ENCODE measurements at regions not wholly inside any gene's neighbourhood (a gene's known extent, or its start where the extent isn't known, plus 50 kb on each side); places are given as distances from the start of the nearest gene placed in this dataset.
"Not testable (repeated sequence)": the region's sequence is repeated elsewhere in the genome, so short reads cannot be mapped to it uniquely, and the experiment has no call there.

DNA sequence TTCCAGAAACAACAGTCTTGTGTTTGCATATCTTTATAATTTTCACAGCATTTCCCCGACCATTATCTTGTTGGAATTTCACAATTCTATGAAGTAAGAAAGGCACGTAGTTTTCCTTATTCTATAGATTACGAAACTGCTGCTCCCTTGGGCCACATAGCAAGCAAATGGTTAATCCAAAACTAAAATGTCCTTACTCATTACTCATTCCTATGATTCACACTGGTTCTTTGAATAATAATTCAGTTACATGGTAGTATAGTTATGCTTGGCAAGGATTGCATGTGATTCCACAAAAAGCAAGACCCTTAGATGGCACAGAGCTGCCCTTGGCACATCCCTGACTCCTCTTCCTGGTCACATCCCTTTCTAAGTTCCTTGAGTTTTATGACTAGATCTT lies 51.2 kb downstream of the OR13H1 start:
- DNase-seq = no peak

- DNase-seq = no peak
Observed at GRCh38 chrX:131607792-131608369, 64.0 kb downstream of the OR13H1 start.

GRCh38 chrX:131609480-131609879 lies 65.6 kb downstream of the OR13H1 start:
- no peak for DNase-seq

GRCh38 chrX:131613260-131613659 lies 69.4 kb downstream of the OR13H1 start:
- DNase-seq = no peak

DNA sequence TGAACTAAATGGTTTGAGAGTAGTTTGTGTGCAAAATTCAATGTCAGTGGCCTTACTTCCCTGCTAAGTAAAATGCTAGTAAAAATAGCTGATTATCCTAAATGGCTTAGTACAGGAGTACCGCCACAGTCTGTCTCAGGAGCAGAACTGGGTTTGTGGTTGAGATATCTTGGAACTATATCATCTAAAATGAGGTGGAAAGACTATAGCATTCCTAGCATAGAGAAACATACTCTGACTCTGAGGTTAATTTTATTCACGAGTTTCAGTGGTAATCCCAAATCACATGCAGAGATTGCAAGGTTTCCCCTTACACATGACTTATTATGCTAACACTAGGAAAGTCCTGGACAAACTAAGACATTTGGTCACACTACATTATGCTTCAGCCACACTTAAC lies 70.4 kb downstream of the OR13H1 start:
- DNase-seq = no peak

GRCh38 chrX:131617182-131617581 lies 73.3 kb downstream of the OR13H1 start:
- no peak for DNase-seq

DNA sequence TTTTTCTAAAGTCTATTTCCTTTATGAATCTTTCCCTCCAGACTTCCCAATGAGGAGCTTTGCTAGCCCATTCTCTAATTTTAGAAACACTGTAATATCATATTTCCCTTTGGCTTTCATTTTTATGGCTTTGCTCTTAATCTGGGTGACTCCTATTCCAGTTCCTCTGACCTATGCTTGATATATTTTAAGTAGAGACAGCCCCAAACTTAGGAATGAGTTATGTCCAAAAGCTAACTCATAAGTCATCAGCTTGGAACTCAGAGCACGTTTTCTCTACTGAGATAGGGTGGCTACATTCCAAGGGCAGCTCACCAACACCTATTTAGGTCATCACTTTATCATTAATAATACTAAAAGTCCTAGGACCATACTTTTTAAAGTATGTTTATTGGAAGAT lies 77.8 kb downstream of the OR13H1 start:
- no peak for DNase-seq

DNA sequence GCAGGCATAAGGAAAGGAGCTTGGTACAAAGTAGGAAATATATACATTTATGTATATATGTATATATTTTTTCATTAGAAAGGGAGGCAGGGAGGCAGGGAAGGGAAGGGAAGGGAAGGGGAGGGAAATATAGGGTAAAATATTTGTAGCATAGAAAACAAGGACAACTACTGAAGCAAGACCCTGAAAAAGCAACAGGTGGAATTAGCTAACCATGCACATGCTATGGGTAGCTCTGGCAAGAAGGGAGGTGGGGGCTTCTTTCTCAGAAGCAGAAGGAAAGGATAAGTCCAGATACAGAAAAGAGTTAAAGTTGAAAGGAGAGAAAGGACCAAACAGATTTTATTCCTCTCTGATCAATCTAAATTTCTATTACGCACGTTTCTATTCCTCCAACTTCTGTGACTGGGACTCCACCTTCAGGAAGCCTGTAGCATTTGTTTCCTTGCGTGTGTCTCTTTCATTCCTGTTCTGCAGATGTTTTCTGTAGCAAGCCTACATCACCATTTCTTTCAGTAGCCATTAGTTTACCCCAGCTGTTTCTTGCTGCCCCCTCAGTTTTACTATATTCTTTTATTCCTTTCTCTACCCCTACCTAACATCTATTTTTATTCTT lies 82.9 kb downstream of the OR13H1 start:
- no peak for DNase-seq

DNA sequence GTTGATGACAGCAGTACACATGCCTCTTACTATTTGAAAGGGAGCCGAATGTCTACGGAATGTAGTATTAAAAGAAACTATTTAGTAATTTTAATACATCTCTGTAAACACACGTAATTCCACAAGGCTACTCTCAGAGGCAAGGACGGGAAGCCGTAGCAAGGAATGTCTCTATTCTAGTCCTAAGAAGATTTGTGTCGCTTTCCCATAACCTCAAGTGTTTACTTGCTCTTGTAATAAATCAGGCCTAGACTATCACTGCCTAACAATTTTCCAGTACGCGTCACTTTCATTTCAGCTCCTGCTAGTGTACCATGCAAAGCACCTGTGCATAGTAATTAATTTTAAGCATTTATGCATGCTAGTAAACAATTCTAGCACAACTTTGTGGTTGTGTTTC lies 86.7 kb downstream of the OR13H1 start:
- DNase-seq = no peak

GRCh38 chrX:131633285-131633917 lies 89.5 kb downstream of the OR13H1 start:
- DNase-seq = peak; percentile 0

GRCh38 chrX:131634900-131635299 lies 91.0 kb downstream of the OR13H1 start:
- DNase-seq = no peak

DNA sequence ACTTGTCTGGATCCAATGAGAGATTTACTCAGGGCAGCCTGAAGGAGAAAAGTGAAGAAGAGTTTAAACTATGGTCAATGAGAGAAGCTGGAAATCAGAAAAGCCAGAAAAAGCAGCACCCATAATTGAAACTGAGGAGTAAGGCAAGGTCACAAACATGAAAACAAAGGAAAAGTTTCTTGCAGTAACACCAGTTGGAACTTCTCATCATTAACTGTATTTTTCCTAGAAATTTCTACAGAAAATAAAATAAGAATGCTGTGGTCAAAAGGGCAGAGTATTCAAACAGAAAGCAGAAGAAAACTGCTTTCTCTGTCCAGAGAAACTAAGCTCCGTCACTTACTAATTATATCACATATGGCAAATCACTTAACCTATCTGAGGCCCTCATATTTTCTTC lies 102.2 kb downstream of the OR13H1 start:
- DNase-seq = no peak

DNA sequence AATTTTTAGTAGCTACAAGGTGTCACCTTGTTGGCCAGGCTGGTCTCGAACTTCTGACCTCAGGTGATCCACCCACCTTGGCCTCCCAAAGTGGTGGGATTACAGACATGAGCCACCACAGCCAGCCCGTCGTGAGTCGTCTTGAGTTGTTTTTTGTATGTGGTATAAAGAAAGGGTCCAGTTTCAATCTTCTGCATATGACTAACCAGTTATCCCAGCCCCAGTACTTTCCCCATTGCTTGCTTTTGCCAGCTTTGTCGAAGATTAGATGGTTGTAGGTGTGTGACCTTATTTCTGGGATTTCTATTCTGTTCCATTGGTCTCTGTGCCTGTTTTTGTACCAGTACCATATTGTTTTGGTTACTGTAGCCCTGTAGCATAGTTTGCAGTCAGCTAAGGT lies 105.9 kb downstream of the OR13H1 start:
- DNase-seq = no peak

DNA sequence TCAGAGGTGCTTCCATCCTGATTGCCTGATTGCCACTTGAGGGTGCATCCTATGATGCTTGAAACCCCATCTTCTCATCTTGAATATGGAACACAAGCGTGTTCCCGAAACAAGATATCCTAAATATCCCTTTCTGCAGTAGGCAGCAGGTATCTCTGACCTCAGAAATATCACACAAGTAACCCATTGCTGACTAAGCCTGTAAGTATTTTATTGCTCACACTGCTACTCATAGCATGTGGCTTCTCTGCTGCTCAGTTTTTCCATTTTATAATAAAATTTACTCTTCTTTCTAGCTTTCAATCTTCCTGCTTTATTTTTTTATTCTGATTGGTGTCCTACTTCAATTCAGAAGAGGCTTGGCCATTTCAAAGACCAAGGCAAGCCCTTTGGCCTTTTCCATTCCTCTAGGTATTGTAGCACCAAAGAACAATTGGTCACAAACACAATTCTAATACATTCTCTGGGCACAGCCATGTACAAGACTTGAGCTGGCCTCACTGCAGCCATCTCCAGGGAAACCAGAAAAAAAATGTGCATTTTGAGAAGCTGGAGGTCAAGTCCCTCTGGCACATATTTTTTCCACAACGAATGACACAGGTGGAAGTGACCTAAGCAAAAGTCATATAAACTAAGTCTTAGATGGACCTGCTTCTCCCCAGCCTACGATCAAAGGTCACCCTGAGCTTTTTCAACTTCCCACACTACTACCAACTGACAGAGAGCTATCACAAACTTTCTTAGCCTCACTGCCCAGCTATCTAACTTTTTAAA lies 107.0 kb downstream of the OR13H1 start:
- no peak for DNase-seq

DNA sequence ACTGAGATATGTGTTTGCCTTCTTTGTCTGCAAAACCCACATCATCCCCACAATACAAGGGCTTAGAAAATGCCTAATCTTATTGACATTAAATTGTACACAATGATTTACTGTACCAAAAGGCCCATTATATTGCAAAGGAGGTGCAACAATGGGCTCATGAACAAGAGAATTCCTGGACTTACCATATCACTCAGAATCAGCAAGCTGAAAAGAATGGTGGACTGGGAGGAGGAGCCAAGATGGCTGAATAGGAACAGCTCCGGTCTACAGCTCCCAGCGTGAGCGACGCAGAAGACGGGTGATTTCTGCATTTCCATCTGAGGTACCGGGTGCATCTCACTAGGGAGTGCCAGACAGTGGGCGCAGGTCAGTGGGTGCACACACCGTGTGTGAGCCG lies 119.9 kb downstream of the OR13H1 start:
- not testable (repeated sequence) for DNase-seq

- no peak for DNase-seq
Observed at GRCh38 chrX:131671735-131672134, 127.9 kb downstream of the OR13H1 start.

DNA sequence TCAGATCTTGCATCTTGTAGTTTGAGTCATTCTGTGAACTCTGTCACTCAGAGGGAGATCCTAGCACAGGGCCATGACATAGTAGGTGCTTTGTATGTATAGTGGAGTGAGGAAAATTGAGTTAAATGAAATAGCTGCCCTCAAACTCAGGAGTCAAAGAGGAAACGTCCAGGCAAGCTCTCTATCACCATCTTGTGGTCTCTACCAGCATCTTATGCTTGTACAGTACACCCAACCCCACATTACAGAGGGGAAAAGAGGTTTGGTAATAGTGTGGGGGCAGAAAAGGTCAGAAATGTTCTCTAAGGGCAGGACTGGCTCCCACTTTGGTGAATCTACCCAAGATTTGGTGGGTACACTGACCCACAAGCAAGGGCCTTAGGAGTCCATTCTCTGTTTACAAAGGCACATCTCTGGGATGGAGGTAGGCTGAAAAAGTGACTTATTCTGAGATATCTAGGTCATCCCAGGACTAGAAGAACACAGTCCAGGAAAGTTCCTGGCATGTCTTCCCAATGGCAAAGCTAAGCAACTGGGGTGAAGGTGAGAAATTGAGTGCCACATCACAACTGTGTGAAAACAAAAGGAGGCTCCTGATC lies 131.8 kb downstream of the OR13H1 start:
- DNase-seq = no peak

GRCh38 chrX:131677655-131678628 lies 134.1 kb downstream of the OR13H1 start:
- no peak for DNase-seq

DNA sequence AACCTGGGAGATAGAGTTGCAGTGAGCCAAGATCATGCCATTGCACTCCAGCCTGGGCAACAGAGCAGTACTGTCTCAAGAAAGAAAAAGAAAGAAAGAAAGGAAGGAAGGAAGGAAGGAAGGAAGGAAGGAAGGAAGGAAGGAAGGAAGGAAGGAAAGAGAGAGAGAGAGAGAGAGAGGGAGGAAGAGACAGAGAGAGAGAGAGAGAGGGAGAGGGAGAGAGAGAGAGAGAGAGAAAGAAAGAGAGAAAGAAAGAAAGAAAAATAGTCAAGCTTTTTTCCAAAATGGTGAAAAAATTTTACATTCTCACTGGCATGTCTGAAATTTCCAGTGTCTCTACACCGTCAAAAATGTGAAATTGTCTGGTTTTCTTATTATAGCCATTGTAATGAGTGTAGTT lies 138.9 kb downstream of the OR13H1 start:
- DNase-seq = not testable (repeated sequence)

DNA sequence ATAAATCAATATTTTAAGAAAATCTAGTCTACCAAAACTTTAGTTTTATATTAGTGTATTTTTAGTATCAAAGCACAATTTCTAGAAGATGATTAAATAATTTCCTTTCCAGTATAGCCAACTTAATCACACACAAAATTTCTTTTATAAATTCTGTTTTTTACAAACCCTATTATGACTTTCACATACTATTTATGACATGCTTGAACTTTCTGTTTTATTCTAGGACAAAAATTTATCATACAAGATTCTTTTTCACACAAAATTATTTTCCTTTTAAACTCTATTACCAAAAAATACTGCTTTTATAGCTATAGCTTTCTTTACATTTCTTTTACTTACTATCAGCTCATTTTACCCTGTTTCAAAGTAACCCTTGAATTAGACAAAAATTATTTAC lies 149.5 kb downstream of the OR13H1 start:
- DNase-seq = no peak

DNA sequence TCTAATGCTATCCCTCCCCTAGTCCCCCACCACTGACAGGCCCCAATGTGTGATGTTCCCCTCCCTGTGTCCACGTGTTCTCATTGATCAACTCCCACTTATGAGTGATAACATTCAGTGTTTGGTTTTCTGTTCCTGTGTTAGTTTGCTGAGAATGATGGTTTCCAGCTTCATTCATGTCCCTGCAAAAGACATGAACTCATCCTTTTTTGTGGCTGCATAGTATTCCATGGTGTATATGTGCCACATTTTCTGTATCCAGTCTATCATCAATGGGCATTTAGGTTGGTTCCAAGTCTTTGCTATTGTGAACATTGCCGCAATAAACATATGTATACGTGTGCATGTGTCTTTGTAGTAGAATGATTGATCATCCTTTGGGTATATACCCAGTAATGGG lies 153.1 kb downstream of the OR13H1 start:
- DNase-seq = not testable (repeated sequence)

- DNase-seq = no peak
Observed at GRCh38 chrX:131703646-131704045, 159.8 kb downstream of the OR13H1 start.
